ENCODE measurements at regions not wholly inside any gene's neighbourhood (a gene's known extent, or its start where the extent isn't known, plus 50 kb on each side); places are given as distances from the start of the nearest gene placed in this dataset.

- TF ChIP-seq TAF1 (conservative IDR thresholded peaks at IDR 0.05) (no peak), HNF4A (conservative IDR thresholded peaks at IDR 0.05) (no peak), RAD21 (IDR thresholded peaks at IDR 0.05) (no peak), REST (IDR thresholded peaks at IDR 0.05) (no peak), EGR1 (IDR thresholded peaks at IDR 0.05; ENCODE audit: low read depth in 2 of 2) (no peak)
- no peak overlapping the region for H3K9ac ChIP-seq (ENCODE audit: low read depth in 1 of 2, low read length in 2 of 2)
- H3K9me3 ChIP-seq (ENCODE audit: control insufficient read depth in 4 of 4, low read length in 3 of 4) = no peaks in the 10 kb centered on the region
- DNase-seq (ENCODE audit: low spot score) = no peak
- H3K4me3 ChIP-seq (ENCODE audit: low read depth in 1 of 3, low read length in 3 of 3) = peak overlapping the region in 1 of 3 donors; percentile 35
- 5% methylated on average over 73 of the region's 73 CpGs for WGBS
- no peaks in the 10 kb centered on the region for H3K36me3 ChIP-seq (ENCODE audit: control insufficient read depth in 4 of 4, insufficient read depth in 3 of 4, low read depth in 1 of 4, low read length in 3 of 4)
- H3K27me3 ChIP-seq (ENCODE audit: control insufficient read depth in 4 of 4, insufficient read depth in 4 of 4, low read length in 3 of 4) = peaks cover 0 to 7% (median 0%) of the 10 kb centered on the region in 4 donors
- no peak overlapping the region for H3K27ac ChIP-seq (ENCODE audit: low read depth in 1 of 2, low read length in 2 of 2)
- H3K4me1 ChIP-seq (ENCODE audit: control insufficient read depth in 4 of 4, insufficient read depth in 4 of 4, low read length in 3 of 4) = peaks cover 0 to 14% (median 10%) of the 10 kb centered on the region in 4 donors
These were observed 71.0 kb downstream of the SOX4 start for GRCh38 chr6:21664314-21665109.

GRCh38 chr6:21665110-21665391 lies 71.5 kb downstream of the SOX4 start:
- no peak for TF ChIP-seq SP1 (IDR thresholded peaks at IDR 0.05)
- TF ChIP-seq NR2F2 (IDR thresholded peaks at IDR 0.05) = no peak
- TF ChIP-seq HNF4A (conservative IDR thresholded peaks at IDR 0.05) = no peak
- no peak for TF ChIP-seq FOXA2 (IDR thresholded peaks at IDR 0.05)
- TF ChIP-seq HNF4G (IDR thresholded peaks at IDR 0.05) = no peak
- no peak for TF ChIP-seq FOXA1 (IDR thresholded peaks at IDR 0.05)
- TF ChIP-seq GABPA (IDR thresholded peaks at IDR 0.05 in 1 of 2, conservative IDR thresholded peaks at IDR 0.05 in 1 of 2) = no peak
- no peak for TF ChIP-seq ATF3 (IDR thresholded peaks at IDR 0.05)
- TF ChIP-seq ZBTB33 (IDR thresholded peaks at IDR 0.05) = no peak
- TF ChIP-seq REST (IDR thresholded peaks at IDR 0.05) = no peak
- TF ChIP-seq JUND (IDR thresholded peaks at IDR 0.05) = no peak
- no peak for TF ChIP-seq TAF1 (conservative IDR thresholded peaks at IDR 0.05)
- TF ChIP-seq MAX (IDR thresholded peaks at IDR 0.05) = no peak
- TF ChIP-seq EGR1 (IDR thresholded peaks at IDR 0.05; ENCODE audit: low read depth in 2 of 2) = no peak
- no peak for TF ChIP-seq YY1 (IDR thresholded peaks at IDR 0.05)
- TF ChIP-seq RAD21 (IDR thresholded peaks at IDR 0.05) = no peak
- TF ChIP-seq RXRA (IDR thresholded peaks at IDR 0.05) = no peak
- 4% methylated on average over 9 of the region's 9 CpGs for WGBS
- H3K36me3 ChIP-seq (ENCODE audit: control insufficient read depth in 4 of 4, insufficient read depth in 3 of 4, low read depth in 1 of 4, low read length in 3 of 4) = no peaks in the 10 kb centered on the region
- no peaks in the 10 kb centered on the region for H3K9me3 ChIP-seq (ENCODE audit: control insufficient read depth in 4 of 4, low read length in 3 of 4)
- H3K27ac ChIP-seq (ENCODE audit: low read depth in 1 of 2, low read length in 2 of 2) = no peak overlapping the region
- H3K9ac ChIP-seq (ENCODE audit: low read depth in 1 of 2, low read length in 2 of 2) = no peak overlapping the region
- peak overlapping the region in 1 of 3 donors; percentile 35 for H3K4me3 ChIP-seq (ENCODE audit: low read depth in 1 of 3, low read length in 3 of 3)
- H3K27me3 ChIP-seq (ENCODE audit: control insufficient read depth in 4 of 4, insufficient read depth in 4 of 4, low read length in 3 of 4) = peaks cover 0 to 7% (median 0%) of the 10 kb centered on the region in 4 donors
- no peak for DNase-seq (ENCODE audit: low spot score)
- peaks cover 0 to 14% (median 10%) of the 10 kb centered on the region in 4 donors for H3K4me1 ChIP-seq (ENCODE audit: control insufficient read depth in 4 of 4, insufficient read depth in 4 of 4, low read length in 3 of 4)
